Adrenal gland (tissue), 9 donors: ENCODE measurements at regions not wholly inside any gene's neighbourhood (a gene's known extent, or its start where the extent isn't known, plus 50 kb on each side); places are given as distances from the start of the nearest gene placed in this dataset.

Source experiments
- DNase-seq, 7 donors: peaks; one replicate each; pipeline ENCODE4 v3.0.0-alpha.2; 2019 to 2020
- H3K27ac ChIP-seq, 5 donors: fragments of 200-600 bp; sonication (generic) in 4 of 5; 1 replicate in 3 of 5; 2 replicates in 2 of 5; pipeline versions ENCODE4 v1.5.1 to v1.8.0; 2016 to 2020; ENCODE audit warnings: mild to moderate bottlenecking in 1 of 5
- H3K27me3 ChIP-seq: fragments of 200-600 bp; 2 replicates; pipeline ENCODE4 v1.8.0; 2021
- H3K36me3 ChIP-seq, 2 donors: fragments of 200-600 bp; replicated peaks in 1 of 2; 1 replicate in 1 of 2; 2 replicates in 1 of 2; pipeline versions ENCODE4 v1.5.1 to v1.8.0; 2018 to 2022
- H3K4me1 ChIP-seq, 2 donors: fragments of 200-600 bp; replicated peaks in 1 of 2; 1 replicate in 1 of 2; 2 replicates in 1 of 2; pipeline versions ENCODE4 v1.5.1 to v1.8.0; 2018 to 2021
- H3K4me3 ChIP-seq, 4 donors: fragments of 200-600 bp; sonication (generic) in 3 of 4; one replicate each; pipeline ENCODE4 v1.5.1; 2016 to 2018
- H3K9me3 ChIP-seq, 3 donors: fragments of 200-600 bp; sonication (generic) in 1 of 3; replicated peaks in 1 of 3; 1 replicate in 2 of 3; 2 replicates in 1 of 3; pipeline versions ENCODE4 v1.5.1 to v1.8.0; 2016 to 2021
- CTCF ChIP-seq, 6 experiments: fragments of 450-650 bp in 4 of 6; fragments of 200-600 bp in 2 of 6; sonication (generic) in 1 of 6; IDR thresholded peaks; 1 replicate in 5 of 6; 2 replicates in 1 of 6; pipeline versions ENCODE4 v1.5.1 to v1.8.0; 2016 to 2021; ENCODE audit warnings: antibody characterized with exemption in 6 of 6, mild to moderate bottlenecking in 2 of 6, moderate library complexity in 1 of 6
- POLR2A ChIP-seq, 2 donors: fragments of 450-650 bp; IDR thresholded peaks; one replicate each; pipeline ENCODE4 v1.6.1; 2017; ENCODE audit warnings: antibody characterized with exemption in 2 of 2, mild to moderate bottlenecking in 2 of 2, moderate library complexity in 1 of 2
- WGBS, 4 donors: extraction: QIAGEN DNeasy Blood & Tissue Kit in 2 of 4; methylation state at CpG; one replicate each; pipeline versions ENCODE4 v1.1.5 to v1.1.7; 2013 to 2017; 5-methylcytosine and 5-hydroxymethylcytosine counted together
- intact Hi-C, 2 donors: fragments of 100-400 bp; cut with DNase I; formaldehyde crosslinking; loops; one replicate each; pipeline versions ENCODE4 v1.14.1 to v1.15.0; 2022 to 2023
- donor health status: healthy with polysubstance abuse.
- donor health status: Bipolar disorder and iron deficiency.
- donor health status: DM: yes; HTN: yes; CAD: no.
- donor health status: DM: no; HTN: no; CAD: no.
- donor health status: DM: no; HTN: no; CAD: no.

GRCh38 chr2:52940101-52940500 lies 827.5 kb upstream of the CHAC2 start:
- Histone ChIP-seq H3K4me1 (no peaks in the 10 kb centered on the region), H3K36me3 (no peaks in the 10 kb centered on the region), H3K27ac (no peak overlapping the region), H3K4me3 (no peak overlapping the region), H3K9me3 (no peaks in the 10 kb centered on the region), H3K27me3 (no peaks in the 10 kb centered on the region)
- TF ChIP-seq POLR2A (IDR thresholded peaks at IDR 0.05) (no peak), CTCF (IDR thresholded peaks at IDR 0.05) (no peak)
- intact Hi-C loops = no loop called here
- 75 to 82% (median 78%) methylated on average over 2 of the region's 2 CpGs for WGBS, 4 donors
- no peak for DNase-seq

- H3K27me3 ChIP-seq = no peaks in the 10 kb centered on the region
- H3K27ac ChIP-seq = no peak overlapping the region
- no peak overlapping the region for H3K4me3 ChIP-seq
- peaks cover 0 to 6% of the 10 kb centered on the region in 2 donors for H3K4me1 ChIP-seq
- 76 to 90% (median 78%) methylated on average over 2 of the region's 2 CpGs for WGBS, 4 donors
- no peak for DNase-seq
- no peaks in the 10 kb centered on the region for H3K36me3 ChIP-seq
- TF ChIP-seq POLR2A (IDR thresholded peaks at IDR 0.05) (no peak), CTCF (IDR thresholded peaks at IDR 0.05) (no peak)
- H3K9me3 ChIP-seq = no peaks in the 10 kb centered on the region
- intact Hi-C loops = no loop called here
Measured at GRCh38 chr2:52939250-52939649, 828.4 kb upstream of the CHAC2 start.

- Histone ChIP-seq H3K27ac (no peak overlapping the region), H3K4me3 (no peak overlapping the region), H3K4me1 (peaks cover 0 to 6% of the 10 kb centered on the region in 2 donors), H3K9me3 (no peaks in the 10 kb centered on the region), H3K27me3 (no peaks in the 10 kb centered on the region), H3K36me3 (no peaks in the 10 kb centered on the region)
- no peak for TF ChIP-seq POLR2A (IDR thresholded peaks at IDR 0.05)
- TF ChIP-seq CTCF (IDR thresholded peaks at IDR 0.05) = no peak
- no peak for DNase-seq
- intact Hi-C loops = no loop called here
- WGBS, 4 donors = 84 to 94% (median 89%) methylated on average over 4 of the region's 4 CpGs
Measured at GRCh38 chr2:52936029-52936428, 831.6 kb upstream of the CHAC2 start.

GRCh38 chr2:52934920-52935640 lies 832.5 kb upstream of the CHAC2 start:
- Histone ChIP-seq H3K27ac (no peak overlapping the region), H3K9me3 (no peaks in the 10 kb centered on the region), H3K4me1 (peaks cover 0 to 6% of the 10 kb centered on the region in 2 donors), H3K27me3 (no peaks in the 10 kb centered on the region), H3K36me3 (no peaks in the 10 kb centered on the region), H3K4me3 (no peak overlapping the region)
- 48 to 56% (median 53%) methylated on average over 3 of the region's 3 CpGs for WGBS, 4 donors
- no peak for DNase-seq
- intact Hi-C loops = no loop called here
- TF ChIP-seq CTCF (IDR thresholded peaks at IDR 0.05) (no peak), POLR2A (IDR thresholded peaks at IDR 0.05) (no peak)
